MM.1S (cell line): ENCODE measurements at regions not wholly inside any gene's neighbourhood (a gene's known extent, or its start where the extent isn't known, plus 50 kb on each side); places are given as distances from the start of the nearest gene placed in this dataset.

Experiments used
- DNase-seq: peaks from one replicate; pipeline ENCODE4 v3.0.0-alpha.2; 2015
- H2AFZ ChIP-seq: fragments of 300-600 bp; sonication (generic); 2 replicates; pipeline ENCODE4 v1.6.0; 2016; ENCODE audit warnings: antibody characterized with exemption, low read length
- H3F3A ChIP-seq: fragments of 300-600 bp; sonication (generic); 2 replicates; pipeline ENCODE4 v1.6.1; 2016; ENCODE audit warnings: mild to moderate bottlenecking, antibody characterized with exemption, low read length, moderate library complexity, mixed read lengths; ENCODE audit not compliant: insufficient read depth
- H3K27ac ChIP-seq: fragments of 300-600 bp; sonication (generic); 2 replicates; pipeline ENCODE4 v1.5.1; 2016; ENCODE audit warnings: mild to moderate bottlenecking, low read length
- H3K27me3 ChIP-seq: fragments of 300-600 bp; sonication (generic); replicated peaks from 2 replicates; pipeline ENCODE4 v1.6.0; 2016; ENCODE audit warnings: low read length; ENCODE audit not compliant: insufficient read depth
- H3K36me3 ChIP-seq: fragments of 300-600 bp; sonication (generic); replicated peaks from 2 replicates; pipeline ENCODE4 v1.6.1; 2016; ENCODE audit warnings: mild to moderate bottlenecking, low read length, mixed read lengths; ENCODE audit not compliant: insufficient read depth
- H3K4me1 ChIP-seq: fragments of 300-600 bp; sonication (generic); 2 replicates; pipeline ENCODE4 v1.6.1; 2016; ENCODE audit warnings: low read length, mixed read lengths
- H3K4me2 ChIP-seq: fragments of 300-600 bp; sonication (generic); 2 replicates; pipeline ENCODE4 v1.6.0; 2016; ENCODE audit warnings: low read depth, low read length
- H3K4me3 ChIP-seq: fragments of 300-600 bp; sonication (generic); 2 replicates; pipeline ENCODE4 v1.5.1; 2016; ENCODE audit warnings: low read length, mixed read lengths
- H3K79me2 ChIP-seq: fragments of 300-600 bp; sonication (generic); 2 replicates; pipeline ENCODE4 v1.6.1; 2016; ENCODE audit warnings: mixed run types, low read length, mixed read lengths
- H3K9ac ChIP-seq: fragments of 300-600 bp; sonication (generic); 2 replicates; pipeline ENCODE4 v1.6.1; 2016; ENCODE audit warnings: low read length, mixed read lengths
- H3K9me2 ChIP-seq: fragments of 300-600 bp; sonication (generic); replicated peaks from 2 replicates; pipeline ENCODE4 v1.6.1; 2016; ENCODE audit warnings: mild to moderate bottlenecking, low read length, mixed read lengths; ENCODE audit not compliant: insufficient read depth
- H3K9me3 ChIP-seq: fragments of 300-600 bp; sonication (generic); replicated peaks from 2 replicates; pipeline ENCODE4 v1.6.1; 2016; ENCODE audit warnings: mild to moderate bottlenecking, low read length, mixed read lengths; ENCODE audit not compliant: insufficient read depth
- H4K20me1 ChIP-seq: fragments of 300-600 bp; sonication (generic); 2 replicates; pipeline ENCODE4 v1.6.1; 2016; ENCODE audit warnings: mild to moderate bottlenecking, low read length, moderate library complexity, mixed read lengths; ENCODE audit not compliant: insufficient read depth
- EZH2 ChIP-seq: fragments of 300-600 bp; sonication (generic); optimal IDR thresholded peaks from 2 replicates; pipeline ENCODE3; 2017; ENCODE audit warnings: low read depth, mild to moderate bottlenecking, antibody characterized with exemption, low read length, mixed read lengths
- EZH2phosphoT487 ChIP-seq: fragments of 300-600 bp; sonication (generic); IDR thresholded peaks from 2 replicates; pipeline ENCODE4 v1.6.1; 2018; ENCODE audit warnings: antibody characterized with exemption, low read length
- TF ChIP-seq, protein P1 (sequence below): fragments of 300-600 bp; sonication (generic); IDR thresholded peaks from 2 replicates; pipeline ENCODE4 v1.5.1; 2016; ENCODE audit warnings: antibody characterized with exemption, low read length, mixed read lengths

DNA sequence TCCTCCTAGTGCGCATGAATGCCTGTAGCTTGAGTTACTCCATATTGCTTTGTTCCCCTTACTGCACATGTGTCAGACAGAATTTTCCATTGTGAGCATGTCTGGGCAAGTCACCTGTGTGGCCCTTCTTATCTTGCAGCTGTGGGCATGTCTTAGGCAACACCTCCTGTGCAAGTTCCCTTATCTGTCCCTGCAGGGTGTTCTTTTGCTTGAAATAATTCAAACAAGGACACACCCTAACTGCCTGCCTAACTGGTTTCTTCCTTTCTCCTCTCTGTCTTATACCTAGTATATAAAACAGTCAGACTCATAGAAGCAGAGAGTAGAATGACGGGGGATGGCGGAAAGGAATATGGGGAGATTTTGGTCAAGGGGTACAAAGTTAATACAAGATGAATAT is 421.1 kb upstream of the SORCS1 start:
- no peaks in the 10 kb centered on the region for H3K9me3 ChIP-seq
- no peak overlapping the region for H3K9ac ChIP-seq
- H3K4me2 ChIP-seq: no peak overlapping the region
- H2AFZ ChIP-seq: no peak overlapping the region
- no peaks in the 10 kb centered on the region for H3K36me3 ChIP-seq
- DNase-seq: no peak
- H3K79me2 ChIP-seq: no peaks in the 10 kb centered on the region
- H3K27ac ChIP-seq: no peak overlapping the region
- no peaks in the 10 kb centered on the region for H3K27me3 ChIP-seq
- no peaks in the 10 kb centered on the region for H3K4me1 ChIP-seq
- no peaks in the 10 kb centered on the region for H3K9me2 ChIP-seq
- H3F3A ChIP-seq: no peaks in the 10 kb centered on the region
- no peaks in the 10 kb centered on the region for H4K20me1 ChIP-seq
- no peak for TF ChIP-seq EZH2
- TF ChIP-seq EZH2phosphoT487: no peak
- TF ChIP-seq, protein P1, sequence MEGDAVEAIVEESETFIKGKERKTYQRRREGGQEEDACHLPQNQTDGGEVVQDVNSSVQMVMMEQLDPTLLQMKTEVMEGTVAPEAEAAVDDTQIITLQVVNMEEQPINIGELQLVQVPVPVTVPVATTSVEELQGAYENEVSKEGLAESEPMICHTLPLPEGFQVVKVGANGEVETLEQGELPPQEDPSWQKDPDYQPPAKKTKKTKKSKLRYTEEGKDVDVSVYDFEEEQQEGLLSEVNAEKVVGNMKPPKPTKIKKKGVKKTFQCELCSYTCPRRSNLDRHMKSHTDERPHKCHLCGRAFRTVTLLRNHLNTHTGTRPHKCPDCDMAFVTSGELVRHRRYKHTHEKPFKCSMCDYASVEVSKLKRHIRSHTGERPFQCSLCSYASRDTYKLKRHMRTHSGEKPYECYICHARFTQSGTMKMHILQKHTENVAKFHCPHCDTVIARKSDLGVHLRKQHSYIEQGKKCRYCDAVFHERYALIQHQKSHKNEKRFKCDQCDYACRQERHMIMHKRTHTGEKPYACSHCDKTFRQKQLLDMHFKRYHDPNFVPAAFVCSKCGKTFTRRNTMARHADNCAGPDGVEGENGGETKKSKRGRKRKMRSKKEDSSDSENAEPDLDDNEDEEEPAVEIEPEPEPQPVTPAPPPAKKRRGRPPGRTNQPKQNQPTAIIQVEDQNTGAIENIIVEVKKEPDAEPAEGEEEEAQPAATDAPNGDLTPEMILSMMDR: no peak
- H3K4me3 ChIP-seq: no peak overlapping the region

DNA sequence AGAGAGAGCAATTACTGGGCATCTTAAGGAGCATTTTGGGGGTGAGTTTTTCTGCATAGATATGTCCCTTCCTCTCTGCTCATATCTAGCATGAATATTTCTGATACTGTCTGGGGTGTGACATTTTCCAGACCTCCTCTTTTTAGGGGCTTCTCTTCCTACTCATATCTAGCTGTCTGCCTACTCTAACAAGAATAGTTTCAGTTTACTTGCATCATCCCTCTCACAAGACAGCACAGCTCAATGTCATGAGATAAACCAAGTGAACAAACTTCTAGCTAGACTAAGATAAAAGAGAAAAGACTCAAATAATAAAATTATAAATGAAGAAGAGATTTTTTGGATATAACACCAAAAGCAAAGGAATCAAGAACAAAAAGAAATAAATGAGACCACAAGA is 419.5 kb upstream of the SORCS1 start:
- no peak for TF ChIP-seq EZH2
- TF ChIP-seq, protein P1: no peak
- Histone ChIP-seq H3K36me3 (no peaks in the 10 kb centered on the region), H3K79me2 (no peaks in the 10 kb centered on the region), H3K9me3 (no peaks in the 10 kb centered on the region), H4K20me1 (no peaks in the 10 kb centered on the region), H3K27me3 (no peaks in the 10 kb centered on the region), H3K9ac (no peak overlapping the region), H2AFZ (no peak overlapping the region), H3K4me1 (no peaks in the 10 kb centered on the region), H3K4me2 (no peak overlapping the region), H3K4me3 (no peak overlapping the region), H3K9me2 (no peaks in the 10 kb centered on the region), H3F3A (no peaks in the 10 kb centered on the region), H3K27ac (no peak overlapping the region)
- DNase-seq: no peak

DNA sequence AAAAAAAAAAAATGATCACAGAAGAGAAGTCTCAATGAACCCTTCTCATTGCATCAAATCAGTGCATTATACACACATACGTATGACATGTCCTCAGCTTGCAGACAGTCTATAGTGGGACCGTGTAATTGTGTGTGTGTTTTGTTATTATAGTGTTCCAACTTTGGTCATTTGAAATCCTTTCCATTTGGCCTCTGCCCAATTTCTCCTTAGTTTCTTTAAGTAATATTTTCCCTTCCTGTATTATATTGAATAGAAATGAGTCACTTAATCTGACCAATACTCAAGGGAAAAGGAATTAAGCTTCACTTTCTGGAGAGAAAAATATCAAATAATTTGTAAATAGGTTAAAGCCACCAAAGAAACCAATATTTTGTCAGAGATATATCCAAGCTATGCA is 415.5 kb upstream of the SORCS1 start:
- Histone ChIP-seq H3K27me3 (no peaks in the 10 kb centered on the region), H3K9ac (no peak overlapping the region), H3K27ac (no peak overlapping the region), H2AFZ (no peak overlapping the region), H3F3A (no peaks in the 10 kb centered on the region), H3K9me3 (no peaks in the 10 kb centered on the region), H3K36me3 (no peaks in the 10 kb centered on the region), H3K9me2 (no peaks in the 10 kb centered on the region), H3K79me2 (no peaks in the 10 kb centered on the region), H3K4me1 (no peaks in the 10 kb centered on the region), H3K4me3 (no peak overlapping the region), H3K4me2 (no peak overlapping the region), H4K20me1 (no peaks in the 10 kb centered on the region)
- TF ChIP-seq EZH2: no peak
- no peak for TF ChIP-seq EZH2phosphoT487
- TF ChIP-seq, protein P1: no peak
- DNase-seq: no peak

DNA sequence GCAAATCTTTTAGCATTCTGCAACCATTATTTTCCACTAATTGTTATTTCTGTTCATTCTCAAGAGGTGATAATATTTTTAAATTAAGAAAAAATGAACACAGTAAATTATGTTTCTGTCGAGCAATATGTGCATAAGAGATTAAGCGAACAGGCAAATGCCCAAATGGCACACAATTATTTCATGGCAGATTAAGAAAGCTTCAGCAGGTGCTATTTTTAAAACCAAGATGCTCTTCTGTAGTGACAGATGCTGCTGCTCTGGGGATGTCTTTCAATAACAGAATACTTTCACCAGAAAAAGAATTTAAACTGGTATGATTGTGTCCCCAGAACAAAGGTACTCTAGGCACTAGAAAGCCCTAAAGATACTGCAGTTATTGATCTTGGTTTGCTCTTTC is 412.7 kb upstream of the SORCS1 start:
- TF ChIP-seq EZH2phosphoT487 (no peak), EZH2 (no peak)
- TF ChIP-seq, protein P1: no peak
- Histone ChIP-seq H3K4me2 (no peak overlapping the region), H3K36me3 (no peaks in the 10 kb centered on the region), H3K27ac (no peak overlapping the region), H3K79me2 (no peaks in the 10 kb centered on the region), H3K4me1 (no peaks in the 10 kb centered on the region), H3K9me2 (no peaks in the 10 kb centered on the region), H3K4me3 (no peak overlapping the region), H4K20me1 (no peaks in the 10 kb centered on the region), H3K9me3 (no peaks in the 10 kb centered on the region), H3K9ac (no peak overlapping the region), H2AFZ (no peak overlapping the region), H3F3A (no peaks in the 10 kb centered on the region), H3K27me3 (no peaks in the 10 kb centered on the region)
- no peak for DNase-seq
